ENCODE measurements at regions not wholly inside any gene's neighbourhood (a gene's known extent, or its start where the extent isn't known, plus 50 kb on each side); places are given as distances from the start of the nearest gene placed in this dataset.

- TF ChIP-seq, protein P1, sequence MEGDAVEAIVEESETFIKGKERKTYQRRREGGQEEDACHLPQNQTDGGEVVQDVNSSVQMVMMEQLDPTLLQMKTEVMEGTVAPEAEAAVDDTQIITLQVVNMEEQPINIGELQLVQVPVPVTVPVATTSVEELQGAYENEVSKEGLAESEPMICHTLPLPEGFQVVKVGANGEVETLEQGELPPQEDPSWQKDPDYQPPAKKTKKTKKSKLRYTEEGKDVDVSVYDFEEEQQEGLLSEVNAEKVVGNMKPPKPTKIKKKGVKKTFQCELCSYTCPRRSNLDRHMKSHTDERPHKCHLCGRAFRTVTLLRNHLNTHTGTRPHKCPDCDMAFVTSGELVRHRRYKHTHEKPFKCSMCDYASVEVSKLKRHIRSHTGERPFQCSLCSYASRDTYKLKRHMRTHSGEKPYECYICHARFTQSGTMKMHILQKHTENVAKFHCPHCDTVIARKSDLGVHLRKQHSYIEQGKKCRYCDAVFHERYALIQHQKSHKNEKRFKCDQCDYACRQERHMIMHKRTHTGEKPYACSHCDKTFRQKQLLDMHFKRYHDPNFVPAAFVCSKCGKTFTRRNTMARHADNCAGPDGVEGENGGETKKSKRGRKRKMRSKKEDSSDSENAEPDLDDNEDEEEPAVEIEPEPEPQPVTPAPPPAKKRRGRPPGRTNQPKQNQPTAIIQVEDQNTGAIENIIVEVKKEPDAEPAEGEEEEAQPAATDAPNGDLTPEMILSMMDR (IDR thresholded peaks at IDR 0.05): no peak
- TF ChIP-seq FOXJ3 (CRISPR knock-in tag; IDR thresholded peaks at IDR 0.05; ENCODE audit: borderline replicate concordance) (no peak), SMAD4 (CRISPR knock-in tag; IDR thresholded peaks at IDR 0.05) (no peak), ELF4 (CRISPR knock-in tag; IDR thresholded peaks at IDR 0.05; ENCODE audit: low read depth) (no peak), USF1 (CRISPR knock-in tag; IDR thresholded peaks at IDR 0.05) (no peak), TEAD4 (CRISPR knock-in tag; IDR thresholded peaks at IDR 0.05) (no peak), ESRRA (CRISPR knock-in tag; IDR thresholded peaks at IDR 0.05; ENCODE audit: borderline replicate concordance) (no peak), SP1 (CRISPR knock-in tag; conservative IDR thresholded peaks at IDR 0.05) (no peak), TEAD1 (CRISPR knock-in tag; IDR thresholded peaks at IDR 0.05) (no peak), RELA (CRISPR knock-in tag; IDR thresholded peaks at IDR 0.05; ENCODE audit: borderline replicate concordance) (no peak), STAT6 (CRISPR knock-in tag; conservative IDR thresholded peaks at IDR 0.05; ENCODE audit: low read depth) (no peak), RORB (CRISPR knock-in tag; IDR thresholded peaks at IDR 0.05) (no peak), ZBTB21 (CRISPR knock-in tag; IDR thresholded peaks at IDR 0.05; ENCODE audit: borderline replicate concordance) (no peak), ATF1 (CRISPR knock-in tag; IDR thresholded peaks at IDR 0.05) (no peak)
These were observed 249.2 kb upstream of the SLC39A10 start for GRCh38 chr2:195407783-195408182.

Measured in WTC11 (cell line).